Type B pancreatic cell (in vitro differentiated cells): ENCODE measurements at regions not wholly inside any gene's neighbourhood (a gene's known extent, or its start where the extent isn't known, plus 50 kb on each side); places are given as distances from the start of the nearest gene placed in this dataset.
"Not testable (repeated sequence)": the region's sequence is repeated elsewhere in the genome, so short reads cannot be mapped to it uniquely, and the experiment has no call there.

ENCODE experiments used
- DNase-seq: peaks from one replicate; pipeline ENCODE4 v3.0.0; 2021; ENCODE audit warnings: mixed read lengths; ENCODE audit not compliant: unreplicated experiment; ENCODE audit errors: extremely low spot score
- H3K27ac Mint-ChIP-seq: 2 replicates; pipeline ENCODE4 v1.8.0; 2021; ENCODE audit warnings: mild to moderate bottlenecking, mixed read lengths
- H3K27me3 Mint-ChIP-seq: 2 replicates; pipeline ENCODE4 v1.8.0; 2021; ENCODE audit warnings: mixed read lengths
- H3K36me3 Mint-ChIP-seq: 2 replicates; pipeline ENCODE4 v1.8.0; 2021; ENCODE audit warnings: mixed read lengths
- H3K4me1 Mint-ChIP-seq: one replicate; pipeline ENCODE4 v1.8.0; 2021; ENCODE audit warnings: mixed read lengths; ENCODE audit not compliant: unreplicated experiment
- H3K4me3 Mint-ChIP-seq: 2 replicates; pipeline ENCODE4 v1.8.0; 2021; ENCODE audit warnings: mild to moderate bottlenecking, mixed read lengths
- H3K9me3 Mint-ChIP-seq: 2 replicates; pipeline ENCODE4 v1.8.0; 2021; ENCODE audit warnings: mixed read lengths
- TF ChIP-seq, protein P1 (sequence below): fragments of 200-600 bp; sonication (generic); conservative IDR thresholded peaks from 2 replicates; pipeline ENCODE4 v1.5.0; 2021; ENCODE audit warnings: antibody characterized with exemption, mild to moderate bottlenecking

DNA sequence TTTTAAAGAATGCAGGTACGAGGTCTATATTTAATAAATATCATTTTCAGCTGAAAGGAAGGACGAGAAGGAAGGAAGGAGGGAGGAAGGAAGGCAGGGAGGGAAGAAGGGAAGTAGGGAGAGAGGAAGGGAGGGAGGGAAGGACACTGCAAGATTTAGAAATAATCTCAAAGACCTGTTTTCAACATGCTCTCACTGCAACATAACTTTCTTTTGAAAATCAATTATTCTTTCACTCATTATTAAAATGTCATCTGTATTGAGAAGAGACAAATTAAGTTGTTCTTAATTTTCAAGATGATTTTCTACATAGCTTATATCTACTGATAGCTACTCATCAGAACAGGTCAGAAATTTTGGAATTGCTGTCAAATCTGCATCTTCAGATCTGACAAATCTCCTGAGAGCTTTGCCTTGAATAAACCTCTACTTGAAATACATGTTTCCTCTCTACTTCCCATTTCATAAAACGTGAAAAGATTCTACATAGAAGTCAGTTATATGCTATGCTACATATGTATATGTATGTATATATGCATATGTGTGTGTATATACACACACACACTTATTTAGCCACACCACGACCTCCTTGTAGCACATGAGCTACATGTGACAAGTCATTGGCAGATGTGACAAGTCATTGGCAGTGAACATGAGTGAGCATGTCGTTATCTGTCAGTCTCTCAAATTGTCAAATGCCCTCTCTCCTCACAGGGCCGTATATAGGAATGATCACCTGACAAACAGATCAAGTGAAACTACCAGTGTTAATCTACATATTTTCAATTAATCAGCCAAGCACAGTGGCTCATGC, 241.6 kb downstream of the LY86 start:
- no peak overlapping the region for H3K4me3 Mint-ChIP-seq
- H3K9me3 Mint-ChIP-seq = no peaks in the 10 kb centered on the region
- no peak overlapping the region for H3K27ac Mint-ChIP-seq
- H3K4me1 Mint-ChIP-seq = peaks cover 14% of the 10 kb centered on the region
- no peak for DNase-seq
- peaks cover 6% of the 10 kb centered on the region for H3K27me3 Mint-ChIP-seq
- TF ChIP-seq, protein P1, sequence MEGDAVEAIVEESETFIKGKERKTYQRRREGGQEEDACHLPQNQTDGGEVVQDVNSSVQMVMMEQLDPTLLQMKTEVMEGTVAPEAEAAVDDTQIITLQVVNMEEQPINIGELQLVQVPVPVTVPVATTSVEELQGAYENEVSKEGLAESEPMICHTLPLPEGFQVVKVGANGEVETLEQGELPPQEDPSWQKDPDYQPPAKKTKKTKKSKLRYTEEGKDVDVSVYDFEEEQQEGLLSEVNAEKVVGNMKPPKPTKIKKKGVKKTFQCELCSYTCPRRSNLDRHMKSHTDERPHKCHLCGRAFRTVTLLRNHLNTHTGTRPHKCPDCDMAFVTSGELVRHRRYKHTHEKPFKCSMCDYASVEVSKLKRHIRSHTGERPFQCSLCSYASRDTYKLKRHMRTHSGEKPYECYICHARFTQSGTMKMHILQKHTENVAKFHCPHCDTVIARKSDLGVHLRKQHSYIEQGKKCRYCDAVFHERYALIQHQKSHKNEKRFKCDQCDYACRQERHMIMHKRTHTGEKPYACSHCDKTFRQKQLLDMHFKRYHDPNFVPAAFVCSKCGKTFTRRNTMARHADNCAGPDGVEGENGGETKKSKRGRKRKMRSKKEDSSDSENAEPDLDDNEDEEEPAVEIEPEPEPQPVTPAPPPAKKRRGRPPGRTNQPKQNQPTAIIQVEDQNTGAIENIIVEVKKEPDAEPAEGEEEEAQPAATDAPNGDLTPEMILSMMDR = no peak
- no peaks in the 10 kb centered on the region for H3K36me3 Mint-ChIP-seq

DNA sequence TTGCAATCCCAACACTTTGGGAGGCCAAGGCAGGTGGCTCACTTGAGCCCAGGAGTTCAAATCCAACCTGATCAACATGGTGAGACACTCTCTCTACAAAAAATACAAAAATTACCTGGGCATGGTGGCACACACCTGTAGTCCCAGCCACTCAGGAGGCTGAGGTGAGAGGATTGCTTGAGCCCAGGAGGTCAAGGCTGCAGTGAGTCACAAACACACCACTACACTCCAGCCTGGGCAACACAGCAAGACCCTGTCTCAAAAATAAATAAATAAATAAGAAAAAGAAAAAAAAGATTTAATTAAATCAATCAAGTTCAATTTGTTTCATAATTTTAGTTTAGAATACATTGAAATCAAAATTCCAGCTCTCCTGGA, 242.2 kb downstream of the LY86 start:
- H3K27me3 Mint-ChIP-seq, H3K4me1 Mint-ChIP-seq, H3K27ac Mint-ChIP-seq, H3K9me3 Mint-ChIP-seq, H3K36me3 Mint-ChIP-seq, H3K4me3 Mint-ChIP-seq, DNase-seq: not testable (repeated sequence)

DNA sequence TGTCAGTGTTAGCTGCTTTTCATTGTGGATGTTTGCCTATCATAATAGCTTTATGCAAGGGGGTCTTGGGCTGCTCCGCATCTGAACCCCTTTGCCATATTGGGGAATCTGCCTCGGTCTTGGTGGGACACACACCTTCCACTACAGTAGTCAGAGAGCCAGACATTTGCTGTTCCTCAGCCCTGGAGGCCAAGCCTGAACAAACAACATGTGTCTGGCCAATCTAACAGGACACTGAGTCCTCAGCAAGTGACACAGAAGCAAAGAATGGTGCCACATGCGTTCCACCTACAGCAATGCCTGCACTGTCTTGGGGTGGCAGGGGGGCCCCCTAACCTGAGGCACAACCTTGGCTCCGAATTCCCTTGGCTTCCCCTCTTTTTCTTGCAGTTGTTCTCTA, 243.9 kb downstream of the LY86 start:
- H3K9me3 Mint-ChIP-seq = no peaks in the 10 kb centered on the region
- H3K27ac Mint-ChIP-seq = no peak overlapping the region
- peaks cover 4% of the 10 kb centered on the region for H3K4me1 Mint-ChIP-seq
- DNase-seq = no peak
- no peak overlapping the region for H3K4me3 Mint-ChIP-seq
- peaks cover 9% of the 10 kb centered on the region for H3K27me3 Mint-ChIP-seq
- TF ChIP-seq, protein P1 = no peak
- H3K36me3 Mint-ChIP-seq = no peaks in the 10 kb centered on the region

DNA sequence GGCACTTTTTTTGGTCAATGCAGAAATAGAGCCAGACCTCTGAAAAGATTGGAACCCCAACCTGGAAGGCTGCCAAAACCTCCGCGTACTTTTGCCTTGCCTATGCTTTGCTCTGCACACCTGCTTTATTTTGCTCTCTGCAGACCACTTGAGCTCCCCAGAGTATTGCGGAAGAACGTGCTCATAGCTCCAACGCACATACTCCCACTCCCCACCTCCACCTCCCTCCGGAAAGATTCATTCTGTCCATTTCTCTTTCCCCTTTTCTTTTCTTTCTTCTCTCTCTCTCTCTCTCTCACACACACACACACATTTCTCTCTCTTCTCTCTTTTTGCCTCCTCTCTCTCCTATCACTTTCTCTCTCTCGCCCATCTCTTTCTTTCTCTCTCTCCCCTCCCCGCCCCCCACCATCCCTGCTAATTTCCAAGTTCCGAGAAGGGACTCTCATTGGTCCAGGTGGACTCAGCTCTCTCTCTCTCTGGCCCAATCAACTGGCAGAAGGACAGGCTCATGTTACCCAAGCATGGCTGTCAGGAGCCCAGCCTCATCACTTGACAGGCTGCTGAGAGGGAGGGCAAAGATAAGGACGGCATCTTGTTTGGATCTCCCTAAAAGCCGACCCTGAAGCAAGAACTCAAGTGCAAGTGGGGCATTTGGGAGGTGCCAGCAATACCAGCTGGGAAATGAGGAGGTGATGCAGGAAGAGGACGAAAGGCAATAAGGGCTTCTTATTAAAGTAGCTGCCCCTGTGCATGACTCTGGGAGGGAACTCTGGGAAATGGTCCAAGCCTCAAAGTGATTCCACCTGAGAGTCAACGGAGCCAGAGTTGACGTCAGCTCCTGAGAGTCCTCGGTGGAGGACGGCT, 246.1 kb downstream of the LY86 start:
- DNase-seq = no peak
- Mint-ChIP-seq H3K27ac (peak overlapping the region; percentile 33), H3K4me3 (no peak overlapping the region), H3K4me1 (peaks cover 4% of the 10 kb centered on the region), H3K27me3 (peaks cover 11% of the 10 kb centered on the region), H3K9me3 (no peaks in the 10 kb centered on the region), H3K36me3 (no peaks in the 10 kb centered on the region)
- TF ChIP-seq, protein P1 = no peak

DNA sequence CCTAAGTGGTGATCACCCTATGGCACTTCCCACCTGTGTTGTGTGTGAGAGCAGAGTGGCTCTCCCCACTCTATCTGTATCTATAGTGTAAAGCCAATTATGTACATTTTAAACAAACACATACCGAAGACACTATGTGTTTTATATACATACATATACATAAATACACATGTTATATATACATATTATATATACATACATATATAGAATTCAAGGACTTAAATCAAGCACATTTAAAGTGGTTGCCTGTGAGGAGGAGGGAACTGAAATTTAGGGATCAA, 246.6 kb downstream of the LY86 start:
- Mint-ChIP-seq H3K36me3 (no peaks in the 10 kb centered on the region), H3K27ac (no peak overlapping the region), H3K27me3 (peaks cover 11% of the 10 kb centered on the region), H3K9me3 (no peaks in the 10 kb centered on the region), H3K4me1 (peaks cover 4% of the 10 kb centered on the region), H3K4me3 (no peak overlapping the region)
- no peak for DNase-seq
- TF ChIP-seq, protein P1 = no peak
